Endothelial cell of umbilical vein (primary cell): ENCODE measurements at regions not wholly inside any gene's neighbourhood (a gene's known extent, or its start where the extent isn't known, plus 50 kb on each side); places are given as distances from the start of the nearest gene placed in this dataset.

ENCODE experiments used
- EZH2 ChIP-seq: IDR thresholded peaks from 2 replicates; pipeline ENCODE4 v1.6.1; 2012; ENCODE audit warnings: borderline replicate concordance, low read depth, mild to moderate bottlenecking, moderate library complexity, low read length, inconsistent platforms; ENCODE audit not compliant: severe bottlenecking
- GATA2 ChIP-seq: IDR thresholded peaks from 2 replicates; pipeline ENCODE4 v1.7.0; 2011; ENCODE audit warnings: low read depth, mild to moderate bottlenecking, moderate library complexity, mixed read lengths, low read length; ENCODE audit not compliant: insufficient read length, insufficient read depth
- JUN ChIP-seq: IDR thresholded peaks from 2 replicates; pipeline ENCODE4 v1.6.1; 2011; ENCODE audit warnings: borderline replicate concordance, low read depth; ENCODE audit not compliant: insufficient read length, insufficient read depth
- POLR2A ChIP-seq: IDR thresholded peaks from 2 replicates; pipeline ENCODE4 v1.6.1; 2012; ENCODE audit warnings: low read depth, mild to moderate bottlenecking, control low read depth, low read length
- TF ChIP-seq, protein P1 (sequence below), 2 donors: IDR thresholded peaks; 1 replicate in 1 of 2; 2 replicates in 1 of 2; pipeline ENCODE4 v1.5.1; 2011; ENCODE audit warnings: low read length in 2 of 2, mild to moderate bottlenecking in 2 of 2, moderate library complexity in 2 of 2, control low read depth in 1 of 2, inconsistent platforms in 1 of 2, low read depth in 1 of 2; ENCODE audit not compliant: insufficient read depth in 1 of 2; ENCODE audit errors: extremely low read depth in 1 of 2
- TF ChIP-seq, protein P2 (sequence below): IDR thresholded peaks from 2 replicates; pipeline ENCODE4 v1.6.1; 2011; ENCODE audit not compliant: insufficient read depth, insufficient read length

DNA sequence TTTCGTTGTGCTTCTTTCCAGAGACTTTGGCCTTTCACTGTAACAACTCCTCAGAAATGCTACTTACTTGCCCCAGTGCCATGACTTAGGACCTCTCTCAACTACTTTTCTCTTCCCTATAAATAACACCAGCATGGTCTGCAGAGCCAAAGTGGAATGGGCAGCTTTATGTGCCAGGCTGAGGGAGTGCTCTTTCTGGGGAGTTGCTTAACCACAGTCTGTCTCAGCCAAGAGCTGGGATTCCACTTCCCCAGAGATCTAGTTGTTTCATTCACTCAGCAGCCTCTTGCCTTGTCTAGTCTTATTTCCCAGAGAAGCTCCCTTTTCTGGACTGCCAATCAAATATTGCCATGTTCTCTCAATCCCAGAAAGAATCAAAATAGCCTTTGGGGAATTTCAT is 912.2 kb downstream of the GRID1 start:
- TF ChIP-seq GATA2: no peak
- TF ChIP-seq, protein P1, sequence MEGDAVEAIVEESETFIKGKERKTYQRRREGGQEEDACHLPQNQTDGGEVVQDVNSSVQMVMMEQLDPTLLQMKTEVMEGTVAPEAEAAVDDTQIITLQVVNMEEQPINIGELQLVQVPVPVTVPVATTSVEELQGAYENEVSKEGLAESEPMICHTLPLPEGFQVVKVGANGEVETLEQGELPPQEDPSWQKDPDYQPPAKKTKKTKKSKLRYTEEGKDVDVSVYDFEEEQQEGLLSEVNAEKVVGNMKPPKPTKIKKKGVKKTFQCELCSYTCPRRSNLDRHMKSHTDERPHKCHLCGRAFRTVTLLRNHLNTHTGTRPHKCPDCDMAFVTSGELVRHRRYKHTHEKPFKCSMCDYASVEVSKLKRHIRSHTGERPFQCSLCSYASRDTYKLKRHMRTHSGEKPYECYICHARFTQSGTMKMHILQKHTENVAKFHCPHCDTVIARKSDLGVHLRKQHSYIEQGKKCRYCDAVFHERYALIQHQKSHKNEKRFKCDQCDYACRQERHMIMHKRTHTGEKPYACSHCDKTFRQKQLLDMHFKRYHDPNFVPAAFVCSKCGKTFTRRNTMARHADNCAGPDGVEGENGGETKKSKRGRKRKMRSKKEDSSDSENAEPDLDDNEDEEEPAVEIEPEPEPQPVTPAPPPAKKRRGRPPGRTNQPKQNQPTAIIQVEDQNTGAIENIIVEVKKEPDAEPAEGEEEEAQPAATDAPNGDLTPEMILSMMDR (IDR thresholded peaks at IDR 0.05; ENCODE audit: extremely low read depth in 1 of 2, insufficient read depth in 1 of 2, low read depth in 1 of 2, low read length in 2 of 2): no peak
- TF ChIP-seq POLR2A: no peak
- TF ChIP-seq JUN: no peak
- no peak for TF ChIP-seq EZH2
- TF ChIP-seq, protein P2, sequence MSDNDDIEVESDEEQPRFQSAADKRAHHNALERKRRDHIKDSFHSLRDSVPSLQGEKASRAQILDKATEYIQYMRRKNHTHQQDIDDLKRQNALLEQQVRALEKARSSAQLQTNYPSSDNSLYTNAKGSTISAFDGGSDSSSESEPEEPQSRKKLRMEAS: no peak
